PC-3 (cell line): ENCODE measurements at regions not wholly inside any gene's neighbourhood (a gene's known extent, or its start where the extent isn't known, plus 50 kb on each side); places are given as distances from the start of the nearest gene placed in this dataset.

Experiments
- EZH2 ChIP-seq: fragments of 300-600 bp; sonication (generic); IDR thresholded peaks from one replicate; pipeline ENCODE4 v1.6.1; 2017; ENCODE audit warnings: antibody characterized with exemption, mild to moderate bottlenecking, low read length; ENCODE audit not compliant: unreplicated experiment
- EZH2phosphoT487 ChIP-seq: fragments of 300-600 bp; sonication (generic); IDR thresholded peaks from 2 replicates; pipeline ENCODE4 v1.6.1; 2018; ENCODE audit warnings: mild to moderate bottlenecking, antibody characterized with exemption, low read length, borderline replicate concordance
- TF ChIP-seq, protein P1 (sequence below): fragments of 300-600 bp; sonication (generic); conservative IDR thresholded peaks from 2 replicates; pipeline ENCODE4 v1.5.1; 2017; ENCODE audit warnings: antibody characterized with exemption, low read depth, mild to moderate bottlenecking, low read length

DNA sequence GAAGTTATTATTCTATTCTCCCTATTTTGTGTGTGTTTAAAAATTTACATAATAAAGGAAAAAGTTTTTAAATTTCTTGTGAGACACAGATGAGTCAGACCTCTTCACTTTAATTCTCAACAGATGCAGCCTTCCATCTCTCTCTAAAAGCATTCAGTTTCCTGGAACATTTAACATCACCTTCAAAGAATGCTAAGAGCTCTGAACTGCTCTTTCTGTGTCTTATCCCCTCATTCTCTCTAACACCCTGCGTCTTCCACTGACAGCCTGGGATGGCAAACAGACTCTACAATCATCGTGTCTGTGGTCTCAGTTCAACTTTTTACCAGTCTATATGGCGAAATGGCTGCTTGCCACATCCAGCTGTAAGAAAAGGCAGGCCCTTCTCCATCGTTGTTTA, 173.0 kb downstream of the HINT1 start:
- TF ChIP-seq, protein P1, sequence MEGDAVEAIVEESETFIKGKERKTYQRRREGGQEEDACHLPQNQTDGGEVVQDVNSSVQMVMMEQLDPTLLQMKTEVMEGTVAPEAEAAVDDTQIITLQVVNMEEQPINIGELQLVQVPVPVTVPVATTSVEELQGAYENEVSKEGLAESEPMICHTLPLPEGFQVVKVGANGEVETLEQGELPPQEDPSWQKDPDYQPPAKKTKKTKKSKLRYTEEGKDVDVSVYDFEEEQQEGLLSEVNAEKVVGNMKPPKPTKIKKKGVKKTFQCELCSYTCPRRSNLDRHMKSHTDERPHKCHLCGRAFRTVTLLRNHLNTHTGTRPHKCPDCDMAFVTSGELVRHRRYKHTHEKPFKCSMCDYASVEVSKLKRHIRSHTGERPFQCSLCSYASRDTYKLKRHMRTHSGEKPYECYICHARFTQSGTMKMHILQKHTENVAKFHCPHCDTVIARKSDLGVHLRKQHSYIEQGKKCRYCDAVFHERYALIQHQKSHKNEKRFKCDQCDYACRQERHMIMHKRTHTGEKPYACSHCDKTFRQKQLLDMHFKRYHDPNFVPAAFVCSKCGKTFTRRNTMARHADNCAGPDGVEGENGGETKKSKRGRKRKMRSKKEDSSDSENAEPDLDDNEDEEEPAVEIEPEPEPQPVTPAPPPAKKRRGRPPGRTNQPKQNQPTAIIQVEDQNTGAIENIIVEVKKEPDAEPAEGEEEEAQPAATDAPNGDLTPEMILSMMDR = no peak
- TF ChIP-seq EZH2phosphoT487 = no peak
- TF ChIP-seq EZH2 = no peak
